GM20000 (cell line): ENCODE measurements at regions not wholly inside any gene's neighbourhood (a gene's known extent, or its start where the extent isn't known, plus 50 kb on each side); places are given as distances from the start of the nearest gene placed in this dataset.

Source experiments
- DNase-seq: peaks from one replicate; pipeline ENCODE4 v3.0.0; 2012; ENCODE audit warnings: low spot score
- CTCF ChIP-seq: IDR thresholded peaks from 2 replicates; pipeline ENCODE4 v1.5.1; 2012; ENCODE audit warnings: mild to moderate bottlenecking, control low read depth; ENCODE audit errors: extremely low read depth, missing control alignments

GRCh38 chr3:3309887-3310286 lies 130.4 kb upstream of the CRBN start:
- no peak for DNase-seq
- TF ChIP-seq CTCF = no peak

DNA sequence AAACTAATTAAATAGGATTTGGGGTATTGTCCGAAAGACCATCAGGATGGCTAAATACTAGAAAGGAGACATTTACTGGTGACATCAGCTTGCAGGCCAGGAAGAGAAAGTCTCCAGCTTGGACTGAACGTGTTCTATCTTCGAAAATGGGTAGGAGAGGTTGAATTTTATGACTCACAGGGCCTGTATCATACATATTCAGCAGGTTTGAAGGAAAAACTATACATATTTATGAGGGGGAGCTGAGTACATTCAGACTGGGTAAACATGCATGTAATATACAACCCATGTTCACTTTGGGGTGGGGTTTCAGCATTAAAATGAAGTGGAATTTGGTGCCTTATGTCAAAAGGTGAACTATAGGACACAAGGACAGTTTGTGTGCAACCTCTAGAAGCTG lies 129.3 kb upstream of the CRBN start:
- no peak for DNase-seq
- TF ChIP-seq CTCF = no peak

DNA sequence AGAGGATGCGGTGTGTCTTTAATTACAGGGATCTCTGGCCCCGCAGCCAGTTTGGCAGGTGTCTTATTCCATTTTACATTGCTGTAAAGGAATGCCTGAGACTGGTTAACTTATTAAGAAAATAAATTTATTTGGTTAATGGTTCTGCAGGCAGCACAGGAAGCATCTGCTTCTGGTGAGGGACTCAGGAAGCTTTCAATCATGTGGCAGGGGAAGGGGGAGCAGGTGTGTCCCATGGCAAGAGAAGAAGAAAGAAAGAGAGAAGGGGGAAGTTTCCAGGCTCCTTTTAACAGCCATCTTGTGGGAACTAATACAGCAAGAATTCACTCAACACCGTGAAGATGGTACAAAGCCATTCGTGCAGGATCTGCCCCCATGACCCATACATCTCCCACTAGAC lies 128.0 kb upstream of the CRBN start:
- no peak for TF ChIP-seq CTCF
- DNase-seq = no peak

GRCh38 chr3:3305841-3306240 lies 126.3 kb upstream of the CRBN start:
- DNase-seq = no peak
- no peak for TF ChIP-seq CTCF

DNA sequence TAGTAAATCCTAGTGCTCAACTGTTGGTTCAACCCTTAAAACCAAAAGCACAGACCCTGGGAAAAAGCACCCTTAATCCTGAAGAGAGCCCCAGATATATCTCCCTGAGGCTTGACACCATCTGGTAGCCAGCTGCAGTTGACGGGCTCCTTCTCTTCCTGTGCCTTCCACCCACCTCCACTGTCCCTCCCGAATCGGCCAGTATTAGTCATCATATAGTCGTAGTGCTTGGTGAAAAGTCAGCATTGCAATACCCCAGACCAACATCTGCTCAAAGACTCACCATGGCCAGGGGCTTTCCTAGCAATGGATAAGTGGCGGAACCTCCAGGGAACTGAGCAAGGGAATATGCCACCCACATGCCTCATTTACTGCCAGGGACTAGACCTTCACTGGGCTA lies 125.6 kb upstream of the CRBN start:
- no peak for TF ChIP-seq CTCF

DNA sequence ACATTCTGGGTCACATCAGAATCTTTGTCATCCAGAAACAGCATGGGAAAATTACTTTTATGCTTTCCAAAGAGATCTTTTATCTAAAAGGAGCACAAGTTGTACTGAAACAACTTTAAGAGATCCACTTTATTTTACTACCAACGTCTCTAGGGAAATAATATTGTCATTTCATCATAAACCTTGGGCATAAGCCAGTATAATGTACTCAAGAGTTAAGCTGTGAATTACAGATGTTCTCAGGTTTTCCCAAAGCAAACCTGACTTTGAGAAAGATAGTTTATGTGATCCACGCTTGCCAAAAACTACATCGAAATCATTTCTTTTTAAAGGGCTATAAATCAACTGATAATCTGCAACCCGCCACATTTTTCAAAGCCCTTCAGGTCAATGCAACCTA lies 124.1 kb upstream of the CRBN start:
- no peak for DNase-seq
- no peak for TF ChIP-seq CTCF

More for the DNA sequence above, 125.6 kb upstream of the CRBN start:
- DNase-seq = no peak

DNA sequence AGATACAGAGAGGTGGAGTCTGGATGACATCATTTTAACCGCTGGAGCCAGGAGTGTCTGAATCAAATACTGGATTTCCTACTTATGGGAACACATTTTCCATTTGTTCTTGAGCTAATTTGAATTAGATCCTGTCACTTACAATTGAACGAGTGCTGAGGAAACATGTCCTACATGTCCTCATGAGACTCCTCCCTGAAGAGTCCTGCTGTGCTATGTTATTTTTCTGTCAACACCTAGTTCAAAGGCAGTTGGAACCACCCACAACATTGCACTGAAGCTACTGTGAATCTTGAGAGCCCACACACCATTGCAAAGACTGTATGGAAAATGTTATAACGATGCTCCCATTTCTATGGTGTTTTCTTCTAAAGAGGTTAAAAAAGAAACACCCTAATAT lies 123.5 kb upstream of the CRBN start:
- DNase-seq = no peak
- no peak for TF ChIP-seq CTCF
